SU-DHL-6 (cell line): ENCODE measurements at regions not wholly inside any gene's neighbourhood (a gene's known extent, or its start where the extent isn't known, plus 50 kb on each side); places are given as distances from the start of the nearest gene placed in this dataset.

ENCODE experiments used
- H2AFZ ChIP-seq: fragments of 200-600 bp; sonication (generic); 2 replicates; pipeline ENCODE4 v1.6.1; 2014; ENCODE audit warnings: low read depth, mild to moderate bottlenecking, moderate library complexity, mixed read lengths, antibody characterized with exemption, low read length; ENCODE audit not compliant: severe bottlenecking
- H3F3A ChIP-seq: fragments of 200-600 bp; shearing (Covaris generic); 2 replicates; pipeline ENCODE4 v1.6.0; 2016; ENCODE audit warnings: antibody characterized with exemption, mild to moderate bottlenecking; ENCODE audit not compliant: insufficient read depth
- H3K27ac ChIP-seq: fragments of 200-600 bp; sonication (generic); 2 replicates; pipeline ENCODE4 v1.5.1; 2016; ENCODE audit warnings: low read depth, mild to moderate bottlenecking, low read length, moderate library complexity, mixed read lengths
- H3K27me3 ChIP-seq: fragments of 200-600 bp; sonication (generic), shearing (Covaris generic); 2 replicates; pipeline ENCODE4 v1.6.0; 2014; ENCODE audit warnings: mild to moderate bottlenecking, low read length
- H3K36me3 ChIP-seq: fragments of 200-600 bp; sonication (generic); 2 replicates; pipeline ENCODE4 v1.6.1; 2014; ENCODE audit warnings: mild to moderate bottlenecking, low read length, mixed read lengths
- H3K4me2 ChIP-seq: fragments of 300-600, 200-600 bp; shearing (Covaris generic), sonication (generic); 2 replicates; pipeline ENCODE4 v1.6.0; 2014; ENCODE audit warnings: low read length, low read depth, mild to moderate bottlenecking; ENCODE audit not compliant: poor library complexity, severe bottlenecking
- H3K4me3 ChIP-seq: fragments of 200-600 bp; sonication (generic); 2 replicates; pipeline ENCODE4 v1.5.1; 2014; ENCODE audit warnings: antibody characterized with exemption, low read length, mild to moderate bottlenecking, mixed read lengths; ENCODE audit not compliant: insufficient read depth, poor library complexity, severe bottlenecking
- H3K79me2 ChIP-seq: fragments of 200-600 bp; sonication (generic); 2 replicates; pipeline ENCODE4 v1.6.1; 2014; ENCODE audit warnings: mild to moderate bottlenecking, low read length, moderate library complexity; ENCODE audit not compliant: insufficient read depth
- H3K9ac ChIP-seq: fragments of 200-600 bp; sonication (generic); 2 replicates; pipeline ENCODE4 v1.7.0; 2014; ENCODE audit warnings: mild to moderate bottlenecking, low read length
- H3K9me2 ChIP-seq: fragments of 200-600 bp; sonication (generic); replicated peaks from 2 replicates; pipeline ENCODE4 v1.6.1; 2014; ENCODE audit warnings: low read length; ENCODE audit not compliant: insufficient read depth
- H3K9me3 ChIP-seq: fragments of 200-600 bp; sonication (generic); 2 replicates; pipeline ENCODE4 v1.6.1; 2014; ENCODE audit warnings: low read length, mixed read lengths; ENCODE audit not compliant: insufficient read depth
- H4K20me1 ChIP-seq: fragments of 200-600 bp; sonication (generic); 2 replicates; pipeline ENCODE4 v1.6.1; 2014; ENCODE audit warnings: low read depth, mild to moderate bottlenecking, antibody characterized with exemption, low read length, moderate library complexity, mixed read lengths
- CTCF ChIP-seq: fragments of 200-600 bp; sonication (generic); IDR thresholded peaks from one replicate; pipeline ENCODE4 v1.5.1; 2017; ENCODE audit warnings: antibody characterized with exemption, mild to moderate bottlenecking, low read length, moderate library complexity; ENCODE audit not compliant: insufficient read depth, poor library complexity, severe bottlenecking
- EZH2phosphoT487 ChIP-seq: fragments of 200-600 bp; sonication (generic), shearing (Covaris generic); conservative IDR thresholded peaks from 2 replicates; pipeline ENCODE4 v1.6.1; 2018; ENCODE audit warnings: mild to moderate bottlenecking, antibody characterized with exemption, low read length, moderate library complexity, mixed read lengths

- Histone ChIP-seq H2AFZ (no peak overlapping the region), H3K79me2 (no peaks in the 10 kb centered on the region), H3K27me3 (no peaks in the 10 kb centered on the region), H3K9ac (no peak overlapping the region), H4K20me1 (no peaks in the 10 kb centered on the region), H3K4me3 (no peak overlapping the region), H3K27ac (no peak overlapping the region), H3K9me3 (no peaks in the 10 kb centered on the region), H3F3A (no peaks in the 10 kb centered on the region), H3K9me2 (no peaks in the 10 kb centered on the region), H3K4me2 (no peak overlapping the region), H3K36me3 (no peaks in the 10 kb centered on the region)
- no peak for TF ChIP-seq EZH2phosphoT487
- no peak for TF ChIP-seq CTCF
Observed at GRCh38 chr5:125057912-125058826, 311.7 kb upstream of the ZNF608 start.

GRCh38 chr5:125059255-125060002 is 313.0 kb upstream of the ZNF608 start:
- Histone ChIP-seq H3K36me3 (no peaks in the 10 kb centered on the region), H4K20me1 (no peaks in the 10 kb centered on the region), H2AFZ (no peak overlapping the region), H3K4me3 (no peak overlapping the region), H3K9me3 (no peaks in the 10 kb centered on the region), H3K9me2 (no peaks in the 10 kb centered on the region), H3K27me3 (no peaks in the 10 kb centered on the region), H3K27ac (no peak overlapping the region), H3K79me2 (no peaks in the 10 kb centered on the region), H3F3A (no peaks in the 10 kb centered on the region), H3K4me2 (no peak overlapping the region), H3K9ac (no peak overlapping the region)
- TF ChIP-seq CTCF (no peak), EZH2phosphoT487 (no peak)

GRCh38 chr5:125061726-125062125 is 315.3 kb upstream of the ZNF608 start:
- TF ChIP-seq EZH2phosphoT487 (no peak), CTCF (no peak)
- Histone ChIP-seq H3K27ac (no peak overlapping the region), H3K79me2 (no peaks in the 10 kb centered on the region), H4K20me1 (no peaks in the 10 kb centered on the region), H3K27me3 (no peaks in the 10 kb centered on the region), H3K9ac (no peak overlapping the region), H3K4me3 (no peak overlapping the region), H2AFZ (no peak overlapping the region), H3K36me3 (no peaks in the 10 kb centered on the region), H3K9me2 (no peaks in the 10 kb centered on the region), H3K4me2 (no peak overlapping the region), H3F3A (no peaks in the 10 kb centered on the region), H3K9me3 (no peaks in the 10 kb centered on the region)
